Stimulated activated CD4-positive, alpha-beta T cell treated with anti-CD3 and anti-CD28 coated beads, Interleukin-2, amount 100 ng/mL, for 24 hours (primary cell): ENCODE measurements at regions not wholly inside any gene's neighbourhood (a gene's known extent, or its start where the extent isn't known, plus 50 kb on each side); places are given as distances from the start of the nearest gene placed in this dataset.
"Not testable (repeated sequence)": the region's sequence is repeated elsewhere in the genome, so short reads cannot be mapped to it uniquely, and the experiment has no call there.

Experiments used
- DNase-seq, 2 donors: peaks; one replicate each; pipeline ENCODE4 v3.0.0-alpha.2; 2020

GRCh38 chr7:10724449-10724848 lies 249.2 kb upstream of the PHF14 start:
- DNase-seq = no peak

DNA sequence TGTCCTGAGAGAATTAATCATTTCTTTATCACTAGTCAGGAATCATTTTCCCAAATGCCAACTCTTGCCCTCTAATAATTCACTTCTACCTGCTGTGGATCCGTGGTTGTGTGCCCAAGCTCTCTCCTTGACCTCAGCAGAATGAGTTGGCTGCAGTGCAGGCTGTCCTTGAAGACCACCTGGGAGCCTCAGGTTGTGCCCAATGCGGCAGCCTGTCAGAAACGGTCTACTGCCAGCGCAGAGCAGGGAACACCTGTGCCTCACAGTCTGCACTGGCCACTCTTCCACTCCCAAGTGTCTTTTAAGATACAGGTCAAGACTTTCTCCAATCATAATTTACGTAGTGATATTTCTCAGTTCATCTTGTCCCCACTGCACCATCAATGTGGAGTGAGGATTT lies 246.0 kb upstream of the PHF14 start:
- no peak for DNase-seq

GRCh38 chr7:10731253-10731773 lies 242.4 kb upstream of the PHF14 start:
- DNase-seq = no peak

DNA sequence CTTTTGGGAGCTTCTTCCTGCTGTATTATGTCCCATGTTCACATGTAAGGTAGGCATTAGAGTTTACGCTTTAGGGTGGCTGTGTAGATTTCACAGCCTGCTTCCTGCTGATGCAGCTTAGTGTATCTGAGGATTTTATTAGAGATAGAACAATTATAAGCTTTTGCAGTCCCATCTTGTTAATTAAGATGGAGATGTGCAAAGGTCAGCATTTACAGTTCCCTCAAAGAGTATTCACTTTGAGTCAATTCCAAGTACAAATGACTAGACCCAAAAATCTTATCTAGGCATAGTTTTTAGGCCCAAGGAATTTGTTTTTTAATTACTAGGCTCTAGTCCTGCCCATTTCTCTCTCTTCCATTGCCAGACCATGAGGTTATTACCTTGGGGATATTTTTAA lies 239.9 kb upstream of the PHF14 start:
- DNase-seq = no peak

DNA sequence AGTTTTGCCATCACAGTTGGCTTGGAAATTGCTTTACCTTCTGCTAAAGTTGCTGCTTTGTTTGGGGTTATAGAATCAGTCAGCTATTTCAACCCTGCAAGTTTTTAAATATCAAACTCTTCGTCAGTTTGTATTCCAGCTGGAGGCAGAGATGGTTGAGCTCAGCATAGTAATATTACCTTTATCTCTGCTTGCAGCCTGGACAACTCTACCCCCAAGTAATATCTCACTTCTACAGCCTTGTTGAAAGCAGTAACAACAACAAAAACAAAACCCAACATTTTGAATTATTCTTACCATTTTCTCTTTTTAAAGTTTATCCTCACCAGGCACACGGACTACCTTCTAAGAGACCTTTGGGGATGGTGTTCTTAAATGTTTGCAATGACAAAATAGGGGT lies 239.1 kb upstream of the PHF14 start:
- DNase-seq = no peak

DNA sequence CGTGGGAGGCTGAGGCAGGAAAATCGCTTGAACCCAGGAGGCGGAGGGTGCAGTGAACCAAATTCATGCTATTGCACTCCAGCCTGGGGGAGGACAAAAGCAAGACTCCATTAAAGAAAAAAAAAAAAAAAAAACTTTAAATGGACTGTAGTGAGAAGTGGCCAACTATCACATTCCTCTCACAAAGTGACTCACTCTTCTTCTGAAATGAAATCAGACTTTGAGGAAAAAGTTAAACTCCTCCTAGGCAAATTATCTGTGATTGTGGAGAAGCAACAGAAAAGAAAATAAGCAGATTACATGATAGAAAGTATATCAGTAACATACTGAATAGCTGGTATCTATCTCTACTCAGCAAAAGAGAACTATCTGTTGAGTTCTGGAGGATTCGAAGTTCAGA lies 234.3 kb upstream of the PHF14 start:
- DNase-seq = no peak

DNA sequence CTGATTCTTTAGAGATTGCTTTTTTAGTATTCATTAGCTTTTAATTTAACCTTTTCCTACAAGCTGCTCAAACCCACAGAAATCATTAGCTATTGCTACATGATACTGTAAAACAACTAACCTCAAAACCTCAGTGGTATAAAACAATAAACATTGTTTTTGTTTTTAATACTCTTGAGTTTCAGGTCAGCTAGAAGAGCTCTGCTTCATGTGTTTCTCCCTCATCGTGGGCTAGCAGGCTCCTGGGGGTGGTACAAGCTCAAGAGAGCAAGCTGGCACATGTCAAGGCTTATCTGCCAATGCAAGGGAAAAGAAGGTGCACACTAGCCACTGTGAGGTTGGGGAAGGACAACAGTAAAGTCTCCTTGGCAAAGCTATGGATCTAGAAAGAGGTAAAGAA lies 232.9 kb upstream of the PHF14 start:
- DNase-seq = no peak

DNA sequence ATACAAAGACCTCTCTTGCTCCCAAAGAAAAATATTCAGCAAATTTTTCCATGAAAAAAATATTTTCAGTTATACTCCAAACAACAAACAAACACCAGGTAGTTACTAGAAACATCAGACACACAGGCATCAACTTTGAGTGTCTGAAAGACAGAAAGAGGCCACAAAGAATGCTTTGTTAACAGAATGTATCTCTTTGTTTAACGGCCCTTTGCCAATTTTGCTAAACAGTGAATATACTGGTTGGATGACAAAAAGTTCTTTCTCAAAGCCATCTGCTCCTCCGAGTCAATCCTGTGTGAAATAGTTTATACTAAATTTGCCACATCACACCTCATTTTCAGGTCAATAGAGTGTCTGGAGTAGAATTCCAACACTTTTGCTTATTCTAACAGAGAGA lies 216.7 kb upstream of the PHF14 start:
- no peak for DNase-seq

GRCh38 chr7:10759120-10759519 lies 214.6 kb upstream of the PHF14 start:
- DNase-seq = no peak

- DNase-seq = no peak
These were observed 205.9 kb upstream of the PHF14 start for GRCh38 chr7:10767771-10768170.

- no peak for DNase-seq
These were observed 203.5 kb upstream of the PHF14 start for GRCh38 chr7:10770176-10770575.

DNA sequence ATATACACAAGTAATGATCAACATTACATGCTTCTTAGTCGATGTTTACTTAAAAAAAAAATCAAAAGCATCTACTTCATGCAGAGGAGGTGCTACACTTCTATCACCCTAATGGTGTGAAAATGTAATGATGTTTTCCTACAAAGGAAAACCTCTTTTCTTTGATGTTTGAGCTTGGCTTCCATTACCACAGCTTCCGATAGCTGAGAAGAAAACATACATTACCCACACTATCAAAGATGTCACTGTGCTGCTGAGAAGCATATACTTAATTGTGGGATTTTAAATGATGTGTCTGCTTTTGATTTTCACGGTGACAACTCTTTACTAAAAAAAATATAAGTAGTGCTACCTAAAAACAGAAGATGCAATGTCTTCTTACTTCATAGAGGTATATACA lies 200.2 kb upstream of the PHF14 start:
- DNase-seq = no peak

- DNase-seq = no peak
These were observed 193.9 kb upstream of the PHF14 start for GRCh38 chr7:10779465-10780399.

DNA sequence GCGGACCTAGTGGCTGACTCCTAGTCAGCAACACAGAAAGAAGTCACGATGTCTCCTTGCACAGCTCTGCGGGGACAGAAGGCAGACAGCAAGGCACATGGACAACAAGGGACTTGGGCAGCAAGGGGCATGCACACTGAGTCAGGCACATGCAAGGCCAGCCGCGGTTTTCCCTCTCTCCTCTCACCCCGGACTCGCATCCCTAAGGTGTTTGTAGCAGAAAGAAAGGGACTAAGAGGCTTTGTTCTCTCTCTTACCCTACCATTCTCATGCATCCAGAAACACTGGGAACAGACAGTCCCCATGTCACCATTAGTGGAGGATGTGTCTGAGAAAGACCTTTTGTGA lies 193.3 kb upstream of the PHF14 start:
- no peak for DNase-seq

DNA sequence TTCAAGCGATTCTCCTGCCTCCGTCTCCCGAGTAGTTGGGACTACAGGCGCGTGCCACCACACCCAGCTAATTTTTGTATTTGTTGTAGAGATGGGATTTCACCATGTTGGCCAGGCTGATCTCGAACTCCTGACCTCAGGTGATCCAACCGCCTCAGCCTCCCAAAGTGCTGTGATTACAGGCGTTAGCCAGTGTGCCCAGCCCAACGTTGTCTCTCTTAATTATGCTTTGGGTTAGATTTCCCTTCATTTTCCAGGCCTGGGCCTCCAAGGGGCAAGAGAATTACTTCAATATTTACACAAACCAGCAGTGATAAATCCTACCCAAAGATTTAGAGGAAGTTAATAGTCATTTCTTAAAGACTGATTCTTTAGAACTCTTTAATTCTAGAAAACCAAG lies 186.7 kb upstream of the PHF14 start:
- DNase-seq = not testable (repeated sequence)

DNA sequence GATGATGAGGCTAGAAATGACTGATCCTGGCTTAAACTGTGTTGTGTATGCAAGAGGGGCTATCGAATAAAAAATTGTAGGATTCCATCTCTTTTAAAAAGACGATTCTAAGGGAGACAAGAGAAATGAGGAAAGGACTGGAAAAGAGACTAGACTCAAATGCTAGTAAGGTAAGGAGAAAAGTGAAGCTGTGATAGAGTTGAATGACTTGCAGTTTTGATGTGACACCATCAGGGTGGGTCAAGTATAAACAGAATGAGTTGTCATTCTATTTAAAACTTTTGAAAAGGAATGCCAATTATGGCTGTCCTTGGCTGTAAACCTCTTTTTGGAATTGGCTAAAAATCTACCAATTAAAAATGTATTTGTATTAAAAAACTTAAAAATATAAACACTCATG lies 184.5 kb upstream of the PHF14 start:
- no peak for DNase-seq

DNA sequence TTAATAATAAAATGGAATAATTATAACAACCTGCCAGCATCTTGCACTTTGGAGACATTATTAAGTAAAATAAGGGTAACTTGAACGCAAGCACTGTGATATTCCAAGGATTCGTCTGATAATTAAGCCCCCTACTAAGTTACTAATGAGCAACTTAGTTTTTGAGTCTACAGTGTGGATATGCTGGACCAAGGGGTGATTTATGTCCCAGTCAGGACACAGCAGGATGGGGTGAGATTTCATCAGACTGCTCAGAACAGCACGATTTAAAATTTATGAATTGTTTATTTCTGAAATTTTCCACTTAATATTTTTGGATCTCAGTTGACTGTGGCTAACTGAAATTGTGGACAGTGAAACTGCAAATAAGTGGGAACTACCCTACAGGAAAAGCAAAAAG lies 182.8 kb upstream of the PHF14 start:
- no peak for DNase-seq

GRCh38 chr7:10793995-10794775 lies 179.5 kb upstream of the PHF14 start:
- no peak for DNase-seq

DNA sequence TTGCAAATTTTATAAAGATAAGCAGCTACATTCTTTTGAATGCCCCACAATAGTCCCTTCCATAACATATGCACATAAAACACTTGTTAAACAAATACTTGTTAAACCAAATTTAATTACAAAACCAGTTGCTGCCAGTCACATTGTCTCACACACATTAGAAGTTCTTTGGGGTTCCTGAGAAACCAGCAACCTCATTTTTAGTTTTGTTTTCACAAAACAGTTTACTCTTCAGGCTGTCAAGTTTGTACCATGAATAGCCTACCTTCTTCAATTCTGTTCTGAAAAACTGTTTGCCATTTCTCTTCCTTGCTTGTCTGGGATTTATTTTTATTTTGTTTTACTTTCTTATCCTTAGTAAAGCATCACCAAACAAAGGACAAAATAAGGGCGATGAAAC lies 176.5 kb upstream of the PHF14 start:
- DNase-seq = no peak

- DNase-seq = no peak
These were observed 175.6 kb upstream of the PHF14 start for GRCh38 chr7:10798044-10798443.

DNA sequence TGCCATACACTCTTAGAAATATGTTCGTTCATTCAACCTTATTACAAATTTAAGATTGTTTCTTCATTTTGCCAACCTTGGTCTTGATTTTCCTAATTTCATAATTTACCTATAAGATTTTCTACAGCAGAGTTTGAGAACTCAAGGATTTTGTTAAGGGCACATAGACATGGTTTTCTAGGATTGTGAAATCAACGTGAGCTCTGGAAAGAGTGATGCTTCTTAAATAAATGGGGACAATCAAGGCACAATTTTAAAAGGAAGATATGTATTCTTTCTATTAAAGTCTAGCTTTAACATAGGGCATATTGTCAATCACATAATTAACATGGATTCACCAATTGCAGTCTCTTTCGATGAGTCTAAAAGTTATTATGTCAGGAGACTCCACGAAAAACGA lies 174.2 kb upstream of the PHF14 start:
- DNase-seq = no peak

- DNase-seq = no peak
These were observed 171.7 kb upstream of the PHF14 start for GRCh38 chr7:10802011-10802410.

DNA sequence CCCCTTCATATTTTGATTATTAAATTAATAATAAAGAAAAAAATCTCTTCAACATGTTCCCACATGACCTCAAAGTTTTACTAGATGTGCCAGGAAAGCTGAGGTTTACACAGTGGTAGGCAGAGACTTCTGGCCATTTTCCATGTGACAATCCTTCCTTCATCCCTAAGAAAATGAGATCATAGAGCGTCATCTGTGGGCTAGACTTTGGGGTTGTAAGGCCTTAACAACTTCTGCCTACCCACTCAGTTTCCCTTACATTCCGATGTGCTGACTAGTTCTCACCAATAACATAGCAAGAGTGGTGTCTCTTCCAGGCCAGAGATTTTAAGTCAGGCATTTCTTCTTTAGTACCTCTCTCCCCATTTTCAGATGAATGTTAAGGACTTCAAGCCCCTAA lies 171.1 kb upstream of the PHF14 start:
- DNase-seq = no peak

- no peak for DNase-seq
These were observed 170.0 kb upstream of the PHF14 start for GRCh38 chr7:10803720-10804119.
